ENCODE measurements at regions not wholly inside any gene's neighbourhood (a gene's known extent, or its start where the extent isn't known, plus 50 kb on each side); places are given as distances from the start of the nearest gene placed in this dataset.

DNA sequence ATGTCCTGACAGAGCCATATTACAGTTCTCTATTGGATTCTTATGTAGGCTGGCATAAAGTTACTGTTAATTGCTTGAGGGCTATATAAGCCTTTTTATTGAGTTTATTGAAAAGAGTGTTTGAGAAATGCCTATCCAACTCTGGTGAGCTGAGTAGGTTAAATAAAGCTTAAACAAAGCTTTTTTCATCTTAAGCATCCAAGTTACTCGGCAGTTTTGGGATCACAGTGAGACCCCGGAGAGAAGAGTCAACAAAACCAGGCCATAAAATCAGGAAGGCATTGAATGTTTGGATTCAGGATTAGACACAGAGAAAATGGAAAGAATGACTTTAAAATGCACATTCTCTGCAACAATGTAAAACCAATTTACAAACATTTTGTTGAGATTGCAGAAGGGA lies 588.5 kb downstream of the DACH1 start:
- TF ChIP-seq PHF8 (IDR thresholded peaks at IDR 0.05; ENCODE audit: borderline replicate concordance, low read depth) (no peak), FOXS1 (CRISPR knock-in tag; IDR thresholded peaks at IDR 0.05) (no peak), HDAC2 (IDR thresholded peaks at IDR 0.05) (no peak), CHD2 (IDR thresholded peaks at IDR 0.05; ENCODE audit: low read length, partially characterized antibody) (no peak), CHD4 (IDR thresholded peaks at IDR 0.05; ENCODE audit: borderline replicate concordance) (no peak), RNF2 (IDR thresholded peaks at IDR 0.05; ENCODE audit: borderline replicate concordance, low read depth) (no peak), KDM1A (IDR thresholded peaks at IDR 0.05; ENCODE audit: low read depth) (no peak), POLR2A (IDR thresholded peaks at IDR 0.05; ENCODE audit: low read length) (no peak), MAFK (IDR thresholded peaks at IDR 0.05; ENCODE audit: partially characterized antibody) (no peak), NR3C1 (IDR thresholded peaks at IDR 0.05) (no peak), EP300 (IDR thresholded peaks at IDR 0.05) (no peak), SREBF2 (IDR thresholded peaks at IDR 0.05) (no peak), SMC3 (IDR thresholded peaks at IDR 0.05) (no peak)
- TF ChIP-seq, protein P1, sequence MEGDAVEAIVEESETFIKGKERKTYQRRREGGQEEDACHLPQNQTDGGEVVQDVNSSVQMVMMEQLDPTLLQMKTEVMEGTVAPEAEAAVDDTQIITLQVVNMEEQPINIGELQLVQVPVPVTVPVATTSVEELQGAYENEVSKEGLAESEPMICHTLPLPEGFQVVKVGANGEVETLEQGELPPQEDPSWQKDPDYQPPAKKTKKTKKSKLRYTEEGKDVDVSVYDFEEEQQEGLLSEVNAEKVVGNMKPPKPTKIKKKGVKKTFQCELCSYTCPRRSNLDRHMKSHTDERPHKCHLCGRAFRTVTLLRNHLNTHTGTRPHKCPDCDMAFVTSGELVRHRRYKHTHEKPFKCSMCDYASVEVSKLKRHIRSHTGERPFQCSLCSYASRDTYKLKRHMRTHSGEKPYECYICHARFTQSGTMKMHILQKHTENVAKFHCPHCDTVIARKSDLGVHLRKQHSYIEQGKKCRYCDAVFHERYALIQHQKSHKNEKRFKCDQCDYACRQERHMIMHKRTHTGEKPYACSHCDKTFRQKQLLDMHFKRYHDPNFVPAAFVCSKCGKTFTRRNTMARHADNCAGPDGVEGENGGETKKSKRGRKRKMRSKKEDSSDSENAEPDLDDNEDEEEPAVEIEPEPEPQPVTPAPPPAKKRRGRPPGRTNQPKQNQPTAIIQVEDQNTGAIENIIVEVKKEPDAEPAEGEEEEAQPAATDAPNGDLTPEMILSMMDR (IDR thresholded peaks at IDR 0.05), result no peak
